ENCODE measurements at regions not wholly inside any gene's neighbourhood (a gene's known extent, or its start where the extent isn't known, plus 50 kb on each side); places are given as distances from the start of the nearest gene placed in this dataset.
"Not testable (repeated sequence)": the region's sequence is repeated elsewhere in the genome, so short reads cannot be mapped to it uniquely, and the experiment has no call there.

DNA sequence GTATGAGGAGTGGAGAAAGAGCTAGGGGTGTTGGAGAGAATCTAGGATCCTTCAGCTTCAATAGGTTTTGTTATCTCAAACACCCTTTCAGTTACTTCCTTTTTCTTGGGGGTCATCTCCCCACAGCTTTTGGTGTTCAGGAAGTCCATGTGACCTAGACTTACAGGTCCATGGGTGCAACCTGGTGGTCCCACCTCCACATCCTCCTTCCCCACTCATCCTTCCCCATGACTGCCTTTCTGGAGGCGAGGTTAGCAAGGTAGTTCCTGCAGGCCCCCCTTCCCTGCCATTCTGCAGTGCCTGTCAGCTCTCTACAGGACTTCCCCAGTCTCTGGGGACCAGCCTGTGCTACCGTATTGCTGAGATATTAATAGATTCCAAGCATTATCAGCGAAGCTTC is 107.6 kb downstream of the TMEM17 start:
- Mint-ChIP-seq H3K4me1 (no peaks in the 10 kb centered on the region), H3K27ac (no peak overlapping the region), H3K4me3 (no peak overlapping the region), H3K9me3 (peaks cover 3% of the 10 kb centered on the region), H3K27me3 (no peaks in the 10 kb centered on the region), H3K36me3 (no peaks in the 10 kb centered on the region)
- DNase-seq = no peak

GRCh38 chr2:62396880-62397279 is 109.1 kb downstream of the TMEM17 start:
- Mint-ChIP-seq H3K4me3 (no peak overlapping the region), H3K9me3 (peaks cover under 1% of the 10 kb centered on the region), H3K36me3 (no peaks in the 10 kb centered on the region), H3K4me1 (no peaks in the 10 kb centered on the region), H3K27ac (no peak overlapping the region), H3K27me3 (no peaks in the 10 kb centered on the region)
- no peak for DNase-seq

DNA sequence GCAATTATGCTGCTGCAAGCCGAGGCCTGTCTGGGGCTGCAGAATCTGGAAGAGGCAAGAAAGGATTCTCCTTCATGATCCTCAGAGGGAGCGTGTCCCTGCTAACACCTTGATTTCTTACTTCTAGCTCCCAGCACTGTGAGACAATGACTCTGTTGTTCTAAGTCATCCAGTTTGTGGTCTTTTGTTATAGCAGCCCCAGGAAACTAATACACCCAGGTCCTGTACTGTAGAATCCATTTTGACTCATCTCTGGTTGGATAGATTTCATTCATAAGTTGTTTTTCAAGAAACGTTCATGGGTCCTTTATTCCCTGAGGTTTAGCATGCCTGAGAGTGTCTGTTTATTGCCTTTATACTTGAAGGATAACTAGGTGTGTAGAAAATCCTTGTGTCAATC is 112.7 kb downstream of the TMEM17 start:
- Mint-ChIP-seq H3K4me1 (no peaks in the 10 kb centered on the region), H3K9me3 (no peaks in the 10 kb centered on the region), H3K36me3 (no peaks in the 10 kb centered on the region), H3K27me3 (no peaks in the 10 kb centered on the region), H3K27ac (no peak overlapping the region), H3K4me3 (no peak overlapping the region)
- DNase-seq = no peak

DNA sequence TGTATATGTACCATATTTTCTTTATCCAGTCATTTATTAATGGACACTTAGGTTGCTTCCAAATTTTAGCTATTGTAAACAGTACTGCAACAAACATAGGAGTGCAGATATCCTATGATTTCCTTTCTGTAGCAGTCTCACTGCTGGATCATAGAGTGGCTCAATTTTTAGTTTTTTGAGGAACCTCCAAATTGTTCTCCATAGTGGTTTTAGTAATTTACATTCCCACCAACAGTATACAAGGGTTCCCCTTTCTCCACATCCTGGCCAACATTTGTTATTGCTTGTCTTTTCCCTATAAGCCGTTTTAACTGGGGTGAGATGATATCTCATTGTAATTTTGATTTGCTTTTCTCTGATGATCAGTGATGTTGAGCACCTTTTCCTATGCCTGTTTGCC is 114.3 kb downstream of the TMEM17 start:
- no peak overlapping the region for H3K4me3 Mint-ChIP-seq
- H3K27me3 Mint-ChIP-seq = no peaks in the 10 kb centered on the region
- peaks cover 3% of the 10 kb centered on the region for H3K9me3 Mint-ChIP-seq
- H3K4me1 Mint-ChIP-seq = no peaks in the 10 kb centered on the region
- no peak overlapping the region for H3K27ac Mint-ChIP-seq
- H3K36me3 Mint-ChIP-seq = no peaks in the 10 kb centered on the region
- DNase-seq = no peak

- H3K36me3 Mint-ChIP-seq, H3K27me3 Mint-ChIP-seq, H3K4me1 Mint-ChIP-seq, H3K4me3 Mint-ChIP-seq, H3K27ac Mint-ChIP-seq, DNase-seq: not testable (repeated sequence)
- H3K9me3 Mint-ChIP-seq = peaks cover 19% of the 10 kb centered on the region
Measured at GRCh38 chr2:62386378-62386777, 119.6 kb downstream of the TMEM17 start.

- Mint-ChIP-seq H3K4me1 (peaks cover 4% of the 10 kb centered on the region), H3K27me3 (no peaks in the 10 kb centered on the region), H3K27ac (no peak overlapping the region), H3K36me3 (peaks cover 6% of the 10 kb centered on the region), H3K4me3 (no peak overlapping the region), H3K9me3 (peaks cover 19% of the 10 kb centered on the region)
- no peak for DNase-seq
Measured at GRCh38 chr2:62383846-62384245, 122.1 kb downstream of the TMEM17 start.

DNA sequence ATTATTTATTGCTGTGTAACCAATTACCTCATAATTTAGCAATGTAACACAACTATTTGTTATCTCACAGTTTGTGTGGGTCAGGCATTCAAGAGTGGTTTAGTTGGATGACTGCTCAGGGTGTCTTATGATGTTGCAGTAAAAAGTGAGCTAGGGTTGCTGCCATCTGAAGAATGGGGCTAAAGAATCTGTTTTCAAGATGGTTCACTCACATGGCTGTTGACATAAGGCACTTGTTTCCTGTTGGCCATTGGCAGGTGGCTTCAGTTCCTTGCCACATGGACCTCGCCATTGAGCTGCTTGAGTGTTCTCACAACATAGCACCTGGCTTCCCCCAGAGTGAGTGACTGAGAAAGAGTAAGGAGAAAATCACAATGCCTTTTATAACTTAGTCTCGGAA is 123.2 kb downstream of the TMEM17 start:
- Mint-ChIP-seq H3K4me3 (no peak overlapping the region), H3K27ac (no peak overlapping the region), H3K27me3 (no peaks in the 10 kb centered on the region), H3K4me1 (peaks cover 4% of the 10 kb centered on the region), H3K36me3 (peaks cover 6% of the 10 kb centered on the region), H3K9me3 (peaks cover 19% of the 10 kb centered on the region)
- DNase-seq = no peak

DNA sequence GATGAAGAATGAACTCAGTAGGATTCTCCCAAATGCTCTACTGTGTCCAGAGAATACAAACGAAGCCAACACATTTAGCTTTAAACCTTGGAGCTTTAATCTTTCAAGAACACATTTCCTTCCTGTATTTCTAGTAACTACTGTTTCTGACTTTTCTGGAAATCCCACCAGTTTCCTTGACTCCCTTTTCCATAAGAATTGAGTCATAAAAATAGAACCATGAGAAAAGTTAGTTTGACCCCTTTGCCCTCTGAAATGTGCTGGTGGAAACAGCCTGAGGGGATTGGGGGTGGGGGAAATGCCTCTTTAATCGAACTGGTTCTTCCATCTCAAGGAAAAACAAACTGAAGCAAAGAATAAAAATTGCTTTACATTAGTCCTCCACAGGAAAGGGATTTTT is 123.9 kb downstream of the TMEM17 start:
- Mint-ChIP-seq H3K4me3 (no peak overlapping the region), H3K27ac (no peak overlapping the region), H3K27me3 (no peaks in the 10 kb centered on the region), H3K4me1 (peaks cover 4% of the 10 kb centered on the region), H3K9me3 (peaks cover 20% of the 10 kb centered on the region), H3K36me3 (peaks cover 6% of the 10 kb centered on the region)
- no peak for DNase-seq

GRCh38 chr2:62381656-62382055 is 124.3 kb downstream of the TMEM17 start:
- no peak overlapping the region for H3K27ac Mint-ChIP-seq
- no peaks in the 10 kb centered on the region for H3K27me3 Mint-ChIP-seq
- H3K9me3 Mint-ChIP-seq = peaks cover 17% of the 10 kb centered on the region
- no peak for DNase-seq
- H3K4me1 Mint-ChIP-seq = peaks cover 4% of the 10 kb centered on the region
- H3K4me3 Mint-ChIP-seq = no peak overlapping the region
- H3K36me3 Mint-ChIP-seq = peaks cover 6% of the 10 kb centered on the region

DNA sequence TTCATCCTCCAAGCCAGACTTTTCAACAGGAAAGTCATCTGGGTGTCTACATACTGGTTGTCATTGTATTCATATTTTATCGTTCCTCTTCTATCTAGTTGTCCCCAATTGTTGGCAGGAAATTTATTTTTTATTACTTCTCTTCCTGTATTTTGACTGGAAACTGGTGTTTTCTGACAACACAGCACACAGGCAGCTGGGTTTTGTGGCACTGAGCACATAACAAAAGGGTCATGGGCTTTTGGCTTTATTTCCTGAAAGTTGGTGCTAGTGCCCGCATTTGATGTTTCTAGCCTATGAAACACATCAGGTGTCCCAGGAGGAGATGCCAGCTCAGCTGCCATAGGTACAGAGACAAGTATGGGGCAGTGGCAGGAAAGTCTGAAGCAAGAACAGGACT is 126.4 kb downstream of the TMEM17 start:
- no peaks in the 10 kb centered on the region for H3K27me3 Mint-ChIP-seq
- H3K4me3 Mint-ChIP-seq = no peak overlapping the region
- no peak overlapping the region for H3K27ac Mint-ChIP-seq
- peaks cover under 1% of the 10 kb centered on the region for H3K36me3 Mint-ChIP-seq
- peaks cover 6% of the 10 kb centered on the region for H3K9me3 Mint-ChIP-seq
- DNase-seq = no peak
- H3K4me1 Mint-ChIP-seq = peaks cover 4% of the 10 kb centered on the region

- H3K4me1 Mint-ChIP-seq = no peaks in the 10 kb centered on the region
- peaks cover 9% of the 10 kb centered on the region for H3K9me3 Mint-ChIP-seq
- no peak overlapping the region for H3K27ac Mint-ChIP-seq
- no peaks in the 10 kb centered on the region for H3K27me3 Mint-ChIP-seq
- no peak overlapping the region for H3K4me3 Mint-ChIP-seq
- H3K36me3 Mint-ChIP-seq = peaks cover 4% of the 10 kb centered on the region
- no peak for DNase-seq
Measured at GRCh38 chr2:62375113-62375420, 130.9 kb downstream of the TMEM17 start.

DNA sequence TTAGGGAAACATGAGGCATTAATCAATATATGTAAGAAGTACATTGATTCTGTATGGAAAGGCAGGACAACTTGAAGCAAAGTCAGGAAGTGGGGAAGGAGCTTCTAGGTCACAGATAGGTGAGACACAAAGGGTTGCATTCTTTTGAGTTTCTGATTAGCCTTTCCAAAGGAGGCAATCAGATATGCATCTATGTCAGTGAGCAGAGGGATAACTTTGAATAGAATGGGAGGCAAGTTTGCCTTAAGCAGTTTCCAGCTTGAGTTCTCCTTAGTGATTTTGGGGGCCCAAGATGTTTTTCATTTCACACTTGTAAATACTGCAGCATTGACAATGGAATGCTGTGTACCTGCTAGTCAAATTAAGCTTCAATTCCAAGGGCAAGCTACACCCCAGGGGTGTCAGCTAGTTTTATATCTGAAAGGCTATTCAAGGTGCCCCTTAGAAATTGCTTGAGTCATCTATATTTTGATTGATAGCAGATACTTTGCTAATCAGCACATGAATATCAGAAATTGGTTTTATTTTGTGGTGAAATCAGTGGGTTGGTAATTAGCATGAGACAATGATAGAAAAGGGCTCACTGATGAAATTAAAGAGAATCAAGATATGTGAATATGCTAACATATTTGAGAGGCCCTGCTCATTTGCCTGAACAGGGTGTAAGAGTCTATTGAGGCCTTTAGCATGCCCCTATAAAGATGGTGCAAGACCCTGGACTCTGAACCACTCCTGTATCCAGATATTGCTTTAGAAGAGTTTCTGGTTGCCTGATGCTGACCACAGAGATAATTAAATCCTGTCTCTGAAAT is 131.5 kb downstream of the TMEM17 start:
- H3K4me3 Mint-ChIP-seq = no peak overlapping the region
- peaks cover 4% of the 10 kb centered on the region for H3K36me3 Mint-ChIP-seq
- no peaks in the 10 kb centered on the region for H3K27me3 Mint-ChIP-seq
- DNase-seq = no peak
- H3K4me1 Mint-ChIP-seq = peaks cover 5% of the 10 kb centered on the region
- H3K27ac Mint-ChIP-seq = no peak overlapping the region
- H3K9me3 Mint-ChIP-seq = peaks cover 9% of the 10 kb centered on the region

- Mint-ChIP-seq H3K9me3 (peaks cover 9% of the 10 kb centered on the region), H3K36me3 (peaks cover 4% of the 10 kb centered on the region), H3K27me3 (no peaks in the 10 kb centered on the region), H3K4me3 (no peak overlapping the region), H3K4me1 (peaks cover 5% of the 10 kb centered on the region), H3K27ac (no peak overlapping the region)
- no peak for DNase-seq
Measured at GRCh38 chr2:62372824-62373223, 133.2 kb downstream of the TMEM17 start.

GRCh38 chr2:62370321-62371250 is 135.4 kb downstream of the TMEM17 start:
- Mint-ChIP-seq H3K27me3 (no peaks in the 10 kb centered on the region), H3K4me1 (peaks cover 5% of the 10 kb centered on the region), H3K27ac (no peak overlapping the region), H3K4me3 (no peak overlapping the region), H3K9me3 (peaks cover 8% of the 10 kb centered on the region), H3K36me3 (peaks cover 4% of the 10 kb centered on the region)
- DNase-seq = no peak

- H3K27ac Mint-ChIP-seq = no peak overlapping the region
- H3K4me3 Mint-ChIP-seq = no peak overlapping the region
- H3K27me3 Mint-ChIP-seq = no peaks in the 10 kb centered on the region
- H3K4me1 Mint-ChIP-seq = peaks cover 5% of the 10 kb centered on the region
- no peak for DNase-seq
- H3K9me3 Mint-ChIP-seq = peaks cover 8% of the 10 kb centered on the region
- peaks cover 4% of the 10 kb centered on the region for H3K36me3 Mint-ChIP-seq
Measured at GRCh38 chr2:62369541-62370202, 136.3 kb downstream of the TMEM17 start.

Measured in activated naive CD8-positive, alpha-beta T cell treated with anti-CD3 and anti-CD28 coated beads for 36 hours (primary cell).